ENCODE measurements at regions not wholly inside any gene's neighbourhood (a gene's known extent, or its start where the extent isn't known, plus 50 kb on each side); places are given as distances from the start of the nearest gene placed in this dataset.
A peak's percentile ranks its signal among the peaks of the same experiment; 100 is the strongest.

DNA sequence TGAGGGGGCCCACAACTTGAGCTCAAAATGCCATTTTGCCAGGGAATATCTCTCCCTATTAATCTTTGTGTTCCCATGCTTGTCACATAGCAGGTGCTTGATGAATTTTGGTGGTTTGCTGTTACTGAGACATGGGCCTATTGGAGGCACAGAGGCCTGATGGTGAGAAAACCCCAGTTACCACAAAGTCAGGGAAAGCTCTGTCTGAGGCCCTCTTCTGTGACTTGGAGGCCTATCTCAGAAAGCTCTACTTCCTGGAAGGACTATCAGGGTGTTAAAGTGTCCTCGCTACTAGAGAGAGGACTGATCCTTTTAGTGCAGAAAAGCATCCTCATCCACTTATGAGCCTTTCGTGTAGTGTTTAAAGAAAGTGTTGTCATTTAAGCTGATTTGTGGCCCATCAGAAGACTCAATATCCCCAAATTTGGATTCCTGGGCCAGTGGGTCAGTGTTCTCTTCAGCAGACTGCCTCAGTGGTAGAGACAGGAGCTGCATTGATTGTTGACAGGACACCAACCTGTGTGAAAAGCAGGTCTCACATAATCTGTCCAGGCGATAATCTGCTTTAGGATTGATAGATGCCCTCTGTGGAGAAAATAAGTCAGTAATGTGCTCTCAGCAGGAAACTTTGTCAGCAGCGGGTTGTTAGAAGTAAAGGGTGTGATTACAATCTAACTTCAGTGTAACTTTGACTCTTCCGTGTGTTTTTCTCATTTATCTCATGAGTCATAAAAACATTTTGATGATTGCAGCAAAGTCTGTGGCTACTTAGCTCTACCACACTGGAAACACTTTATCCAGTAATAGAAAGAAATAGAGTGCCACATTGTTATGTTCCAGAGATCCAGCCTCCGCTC, 121.0 kb downstream of the AKAP11 start:
- peak; percentile 40 for DNase-seq (ENCODE audit: low read depth)
- TF ChIP-seq, protein P1, sequence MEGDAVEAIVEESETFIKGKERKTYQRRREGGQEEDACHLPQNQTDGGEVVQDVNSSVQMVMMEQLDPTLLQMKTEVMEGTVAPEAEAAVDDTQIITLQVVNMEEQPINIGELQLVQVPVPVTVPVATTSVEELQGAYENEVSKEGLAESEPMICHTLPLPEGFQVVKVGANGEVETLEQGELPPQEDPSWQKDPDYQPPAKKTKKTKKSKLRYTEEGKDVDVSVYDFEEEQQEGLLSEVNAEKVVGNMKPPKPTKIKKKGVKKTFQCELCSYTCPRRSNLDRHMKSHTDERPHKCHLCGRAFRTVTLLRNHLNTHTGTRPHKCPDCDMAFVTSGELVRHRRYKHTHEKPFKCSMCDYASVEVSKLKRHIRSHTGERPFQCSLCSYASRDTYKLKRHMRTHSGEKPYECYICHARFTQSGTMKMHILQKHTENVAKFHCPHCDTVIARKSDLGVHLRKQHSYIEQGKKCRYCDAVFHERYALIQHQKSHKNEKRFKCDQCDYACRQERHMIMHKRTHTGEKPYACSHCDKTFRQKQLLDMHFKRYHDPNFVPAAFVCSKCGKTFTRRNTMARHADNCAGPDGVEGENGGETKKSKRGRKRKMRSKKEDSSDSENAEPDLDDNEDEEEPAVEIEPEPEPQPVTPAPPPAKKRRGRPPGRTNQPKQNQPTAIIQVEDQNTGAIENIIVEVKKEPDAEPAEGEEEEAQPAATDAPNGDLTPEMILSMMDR (conservative IDR thresholded peaks at IDR 0.05; ENCODE audit: low read depth, low read length), result no peak
- no peak overlapping the region for H3K4me3 ChIP-seq (ENCODE audit: low read depth, low read length)

DNA sequence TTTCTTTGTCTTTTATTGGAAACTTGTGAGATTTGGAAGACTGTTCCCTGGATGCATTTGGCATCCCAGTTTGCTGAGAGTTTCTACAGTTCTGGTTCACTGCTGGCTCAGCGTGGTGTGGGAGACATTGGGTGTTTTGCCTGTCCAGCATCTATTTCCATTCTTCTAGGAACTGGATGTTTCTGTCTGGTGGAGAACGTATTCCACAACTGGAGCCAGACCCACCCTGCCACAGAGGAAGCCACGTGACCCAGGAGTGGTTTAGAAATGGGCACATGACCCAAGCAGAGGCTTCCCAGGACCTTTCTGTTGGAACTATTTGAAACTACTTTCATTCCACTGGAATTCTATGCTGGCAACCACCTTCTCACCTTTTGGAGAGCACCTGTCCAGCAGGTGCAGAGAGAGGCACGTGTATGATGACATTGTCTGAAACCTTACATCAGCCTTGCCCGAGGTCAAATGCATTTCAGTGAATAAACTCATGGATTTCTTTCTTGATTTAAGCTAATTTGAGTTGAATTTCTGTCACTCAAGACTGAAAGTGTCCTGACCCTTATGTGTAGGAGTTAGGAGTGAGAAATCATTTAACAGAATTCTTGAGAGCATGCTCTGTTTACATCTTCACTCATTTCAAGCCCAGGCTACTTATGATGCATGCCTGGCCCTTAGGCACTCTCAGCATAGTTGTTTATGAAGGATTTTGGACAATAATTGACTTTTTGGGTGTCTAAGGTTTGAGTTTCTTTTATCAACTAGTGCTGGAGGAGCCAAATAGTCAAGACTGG, 121.8 kb downstream of the AKAP11 start:
- TF ChIP-seq, protein P1 (conservative IDR thresholded peaks at IDR 0.05; ENCODE audit: low read depth, low read length), result no peak
- no peak for DNase-seq (ENCODE audit: low read depth)
- no peak overlapping the region for H3K4me3 ChIP-seq (ENCODE audit: low read depth, low read length)

DNA sequence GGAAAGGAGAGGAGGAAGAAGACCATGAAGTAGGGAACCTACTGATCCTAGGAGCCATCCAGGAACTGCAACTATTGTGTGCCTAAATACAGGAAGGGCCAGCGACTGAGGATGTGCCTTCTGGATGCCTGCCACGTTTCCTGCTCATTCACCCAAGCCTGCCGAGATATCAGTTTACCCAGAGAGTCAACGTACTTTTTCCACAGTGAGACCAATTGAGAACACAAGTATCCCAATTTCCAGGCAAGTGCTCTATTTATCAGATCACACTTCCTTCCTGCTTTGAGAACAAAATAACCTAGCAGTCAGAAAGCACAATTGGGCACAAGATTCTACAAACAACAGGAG, 122.4 kb downstream of the AKAP11 start:
- no peak overlapping the region for H3K4me3 ChIP-seq (ENCODE audit: low read depth, low read length)
- no peak for DNase-seq (ENCODE audit: low read depth)
- TF ChIP-seq, protein P1 (conservative IDR thresholded peaks at IDR 0.05; ENCODE audit: low read depth, low read length), result no peak

DNA sequence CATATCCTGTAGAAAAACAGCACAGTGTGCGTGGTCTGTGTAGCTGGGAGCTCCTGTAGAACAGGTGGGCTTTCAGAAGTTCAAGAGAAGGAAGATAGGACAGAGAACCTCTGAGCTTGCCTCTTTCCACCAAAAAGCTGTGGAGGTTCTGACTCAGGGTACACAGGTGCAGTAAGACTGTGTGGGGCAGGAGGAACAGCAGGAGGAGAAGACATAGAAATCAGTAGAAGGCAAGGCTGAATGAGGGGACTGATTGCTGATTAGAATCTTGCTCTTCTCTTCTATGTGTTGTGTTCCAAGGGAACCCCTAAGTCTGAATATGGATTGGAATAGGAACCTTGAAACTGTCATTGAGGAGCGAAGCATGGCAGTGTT, 122.7 kb downstream of the AKAP11 start:
- no peak overlapping the region for H3K4me3 ChIP-seq (ENCODE audit: low read depth, low read length)
- TF ChIP-seq, protein P1 (conservative IDR thresholded peaks at IDR 0.05; ENCODE audit: low read depth, low read length), result no peak
- no peak for DNase-seq (ENCODE audit: low read depth)

DNA sequence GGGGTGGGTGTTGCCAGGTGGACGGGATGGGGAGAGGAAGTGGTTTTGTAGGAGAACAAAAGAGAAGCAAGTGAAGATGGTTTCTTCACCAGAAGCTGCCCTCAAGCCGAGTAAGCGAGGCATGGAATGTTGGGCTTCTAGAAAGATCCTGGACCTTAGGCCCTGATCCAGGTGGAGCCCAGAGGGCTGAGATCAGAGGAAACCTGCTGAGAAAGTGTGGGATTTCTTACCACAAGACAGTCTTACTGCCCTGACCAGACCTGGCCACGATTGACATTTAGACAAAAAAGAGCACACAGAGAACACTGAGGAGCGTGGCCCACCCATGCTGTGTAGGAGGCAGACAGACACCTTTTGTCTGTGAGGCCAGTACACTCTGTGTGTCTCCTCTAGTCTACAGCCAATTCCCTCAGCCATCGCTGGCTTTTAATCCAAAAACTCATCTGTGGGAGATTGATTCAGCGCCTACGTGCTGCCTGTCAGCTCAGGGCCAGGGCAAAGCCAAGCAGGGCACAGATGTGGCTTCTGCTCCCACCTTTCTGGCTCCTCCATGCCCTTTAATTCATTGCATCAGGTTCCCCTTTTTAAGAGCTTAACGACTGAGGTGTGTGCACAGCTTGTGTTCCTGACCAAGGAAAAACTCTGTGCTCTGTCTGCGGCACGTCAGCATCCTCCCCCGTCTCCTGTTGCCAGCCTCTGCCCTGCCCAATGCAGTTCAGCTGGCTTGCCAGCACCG, 123.3 kb downstream of the AKAP11 start:
- no peak overlapping the region for H3K4me3 ChIP-seq (ENCODE audit: low read depth, low read length)
- DNase-seq (ENCODE audit: low read depth), result no peak
- TF ChIP-seq, protein P1 (conservative IDR thresholded peaks at IDR 0.05; ENCODE audit: low read depth, low read length), result no peak

DNA sequence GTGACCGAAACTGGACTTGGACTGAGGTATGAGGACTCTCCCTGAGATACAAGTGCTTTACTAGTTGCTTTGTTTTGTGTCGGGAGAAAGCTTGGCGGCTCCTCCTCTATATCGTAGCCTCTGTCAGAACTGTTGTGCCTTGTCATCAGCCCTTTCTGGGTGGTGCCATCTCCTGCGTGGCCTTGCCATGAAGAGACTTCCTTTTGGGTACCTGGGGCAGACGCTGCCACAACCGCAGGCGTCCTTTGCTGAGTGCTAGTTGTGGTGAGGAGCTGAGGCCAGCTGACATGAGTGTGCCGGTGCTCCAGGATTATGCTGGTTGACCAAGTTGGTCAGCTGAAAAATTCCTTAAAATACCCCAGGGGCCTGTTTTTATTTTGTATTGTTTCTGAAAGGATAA, 124.5 kb downstream of the AKAP11 start:
- DNase-seq (ENCODE audit: low read depth), result no peak
- no peak overlapping the region for H3K4me3 ChIP-seq (ENCODE audit: low read depth, low read length)
- TF ChIP-seq, protein P1 (conservative IDR thresholded peaks at IDR 0.05; ENCODE audit: low read depth, low read length), result no peak

All from choroid plexus epithelial cell (primary cell).